HG02571 (cell line): ENCODE measurements at regions not wholly inside any gene's neighbourhood (a gene's known extent, or its start where the extent isn't known, plus 50 kb on each side); places are given as distances from the start of the nearest gene placed in this dataset.

ENCODE experiments used
- ATAC-seq: cut with Tn5 transposase; IDR thresholded peaks from one replicate; pipeline ENCODE4 v1.9.1; 2021; ENCODE audit warnings: mild to moderate bottlenecking, moderate library complexity; ENCODE audit not compliant: unreplicated experiment

DNA sequence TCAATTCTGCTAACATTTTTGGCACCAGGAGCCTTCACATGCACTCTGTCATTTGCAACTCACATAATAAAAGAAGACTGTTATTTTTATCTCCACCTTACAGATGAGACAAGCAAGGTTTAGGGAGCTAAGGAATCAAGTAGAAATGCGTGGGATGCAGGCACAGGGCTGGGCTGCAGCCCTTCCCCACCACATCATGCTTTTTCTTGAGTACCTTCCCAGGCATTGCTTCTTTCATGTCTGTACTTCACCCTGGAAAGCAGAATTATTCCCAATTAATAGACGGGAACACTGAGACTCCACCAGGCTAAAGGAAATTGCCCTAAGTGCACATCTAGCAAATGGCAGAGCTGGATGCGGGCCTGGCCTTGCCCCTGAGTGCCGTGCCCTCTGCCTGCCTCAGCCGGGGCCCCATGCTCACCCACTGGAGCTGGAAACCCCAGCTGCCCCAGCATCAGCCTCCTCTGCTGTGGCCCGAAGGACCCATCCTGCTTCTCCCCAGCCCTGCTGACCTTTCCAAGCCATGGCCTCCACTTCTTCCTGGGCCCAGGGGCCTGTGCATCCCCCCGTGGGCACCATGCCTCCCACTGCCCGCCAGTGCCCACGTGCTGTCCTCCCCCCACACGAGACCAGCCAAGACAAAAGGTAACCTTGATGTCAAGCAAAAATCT lies 257.5 kb downstream of the TOMM20 start:
- no peak for ATAC-seq

DNA sequence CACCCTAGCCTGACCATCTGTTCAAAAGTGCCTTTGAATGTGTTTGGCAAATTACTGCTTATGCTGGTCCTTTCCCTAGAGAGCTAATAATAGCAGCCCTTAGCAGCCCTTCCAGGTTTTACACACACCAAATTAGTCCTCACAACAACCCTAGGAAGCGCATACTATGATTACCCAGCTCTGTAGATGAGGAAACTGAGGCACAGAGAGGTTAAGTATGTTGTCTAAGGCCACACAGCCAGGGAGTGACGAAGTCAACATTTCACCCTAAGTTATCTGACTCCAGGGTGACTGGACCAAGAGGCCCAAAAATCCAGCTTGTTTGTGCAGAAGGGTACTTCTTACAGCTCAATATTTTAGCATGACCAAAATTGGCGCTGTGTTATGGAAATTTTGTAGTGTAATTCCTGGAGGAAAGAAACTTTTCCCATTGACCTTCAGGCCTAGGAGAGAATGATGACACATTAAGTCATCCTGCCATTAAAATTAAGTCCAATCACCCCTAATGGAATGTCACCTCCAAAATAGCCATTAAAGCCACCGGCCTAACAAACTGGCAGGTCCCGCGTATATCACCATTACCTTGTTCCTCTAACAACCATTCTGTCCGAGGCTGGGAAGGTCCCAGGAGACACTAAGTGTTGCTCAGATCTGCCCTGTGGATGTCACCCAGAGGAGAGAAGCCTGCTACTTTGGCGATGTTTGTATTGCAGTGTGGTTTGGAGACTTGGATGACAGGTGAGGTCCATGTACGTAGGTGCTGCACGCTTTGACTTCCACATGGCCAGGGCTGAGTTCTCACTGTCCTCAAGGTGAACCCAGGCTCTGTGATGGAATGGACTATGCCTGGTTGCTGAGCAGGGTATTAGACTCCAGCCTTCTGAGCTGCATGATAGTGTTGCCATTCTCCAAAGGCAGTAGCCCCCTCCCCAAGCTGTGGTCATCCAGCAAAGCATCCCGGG lies 258.3 kb downstream of the TOMM20 start:
- no peak for ATAC-seq

DNA sequence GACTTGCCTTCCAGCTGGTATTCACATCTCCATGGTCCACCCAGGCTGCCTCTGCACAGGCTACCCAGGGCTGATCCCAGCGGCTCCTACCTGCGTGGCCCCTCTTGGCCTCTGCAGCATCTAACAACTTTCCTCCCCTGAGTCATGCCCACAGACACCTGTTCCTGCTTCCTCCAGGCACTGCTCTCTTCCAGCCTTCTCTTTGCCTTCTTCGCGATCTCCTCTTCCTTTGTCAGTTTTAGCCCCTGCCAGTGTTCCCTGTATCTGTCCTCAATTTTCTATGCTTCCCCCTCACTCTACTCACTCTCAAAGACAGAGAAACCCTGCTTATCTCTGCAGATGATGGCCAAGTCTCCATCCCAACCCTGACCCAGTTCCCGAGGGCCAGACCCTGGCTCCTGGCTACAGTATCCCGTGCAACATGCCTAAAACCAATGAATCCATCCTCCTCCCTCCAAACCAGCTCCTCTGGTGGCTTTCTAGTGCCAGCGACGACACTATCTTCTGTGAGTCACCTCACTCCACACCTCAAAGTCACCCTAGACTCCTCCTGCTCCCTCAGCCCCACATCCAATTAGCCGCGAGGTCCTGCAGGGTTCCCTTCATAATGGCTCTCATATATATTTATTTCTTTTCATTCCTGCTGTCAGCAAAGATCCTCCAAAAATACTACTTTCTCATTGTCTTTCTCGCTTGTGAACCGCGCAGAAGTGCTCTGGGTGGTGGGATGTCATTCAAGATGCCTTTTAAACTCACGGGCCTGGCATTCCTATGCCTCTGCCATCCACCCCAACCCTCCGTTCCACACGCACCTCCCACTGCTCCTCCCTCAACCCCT lies 259.2 kb downstream of the TOMM20 start:
- ATAC-seq: no peak

DNA sequence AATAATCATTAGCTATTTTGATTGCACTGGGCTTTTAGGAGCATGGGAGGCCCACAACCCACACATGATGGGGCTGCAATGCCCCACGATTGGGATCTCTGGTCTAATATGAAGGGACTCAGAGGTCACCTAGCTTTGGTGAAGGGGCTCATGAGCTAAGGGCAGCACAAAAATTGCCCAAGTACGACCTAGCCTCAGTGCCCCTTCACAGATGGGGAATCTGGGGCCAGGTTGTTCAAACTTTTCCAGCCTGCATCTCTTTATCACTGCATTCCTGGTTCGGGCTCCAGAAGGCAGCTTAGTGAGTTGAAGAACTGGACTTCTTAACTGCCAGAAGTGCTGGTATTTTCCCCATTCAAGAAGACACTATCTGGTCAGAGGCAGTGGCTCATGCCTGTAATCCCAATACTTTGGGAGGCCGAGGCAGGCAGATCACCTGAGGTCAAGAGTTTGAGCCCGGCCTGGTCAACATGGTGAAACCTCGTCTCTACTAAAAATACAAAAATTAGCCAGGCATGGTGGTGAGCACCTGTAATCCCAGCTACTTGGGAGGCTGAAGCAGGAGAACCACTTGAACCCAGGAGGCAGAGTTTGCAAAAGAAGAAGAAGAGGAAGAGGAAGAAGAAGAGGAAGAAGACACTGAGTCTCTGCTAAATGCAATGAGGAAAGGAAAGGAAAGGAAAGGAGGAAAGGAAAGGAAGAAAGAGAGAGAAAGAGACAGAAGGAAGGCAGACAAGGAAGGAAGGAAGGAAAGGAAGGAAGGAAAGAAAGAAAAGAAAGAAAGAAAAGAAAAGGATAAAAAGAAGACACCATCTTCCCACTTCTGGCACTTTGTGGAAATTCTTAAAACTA lies 258.5 kb upstream of the IRF2BP2 start:
- ATAC-seq: no peak

DNA sequence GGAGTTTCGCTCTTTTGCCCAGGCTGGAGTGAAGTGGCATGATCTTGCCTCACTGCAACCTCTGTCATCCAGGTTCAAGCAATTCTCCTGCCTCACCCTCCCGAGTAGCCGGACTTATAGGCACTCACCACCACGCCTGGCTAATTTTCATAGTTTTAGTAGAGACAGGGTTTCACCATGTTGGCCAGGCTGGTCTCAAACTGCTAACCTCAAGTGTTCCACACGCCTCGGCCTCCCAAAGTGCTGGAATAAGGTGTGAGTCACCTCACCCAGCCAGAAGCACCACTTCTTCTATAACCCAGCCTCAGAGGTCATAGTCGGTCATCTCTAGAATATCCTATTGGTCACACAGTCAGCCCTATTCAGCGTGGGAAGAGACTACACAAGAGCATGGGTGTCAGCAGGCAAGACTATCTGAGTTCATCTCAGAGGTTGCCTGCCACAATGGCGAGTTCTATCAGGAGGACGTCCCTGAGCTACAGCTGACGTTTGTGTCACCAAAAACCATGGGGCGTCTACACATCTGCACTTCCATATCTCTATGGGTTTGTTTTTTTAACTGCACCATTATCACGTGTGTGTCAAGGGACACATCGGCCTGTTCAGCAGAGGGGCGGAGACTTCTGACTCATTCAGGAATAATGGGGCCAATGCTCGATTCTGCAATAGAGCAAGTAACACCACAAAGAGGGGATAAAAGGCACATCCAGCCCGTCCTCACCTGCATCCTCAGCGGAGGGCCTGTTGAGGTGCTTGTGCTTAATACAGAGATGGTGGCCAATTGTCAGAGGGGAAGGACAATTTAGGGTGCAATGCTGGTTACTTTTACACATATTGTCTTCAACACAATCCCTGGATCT lies 256.3 kb upstream of the IRF2BP2 start:
- no peak for ATAC-seq

DNA sequence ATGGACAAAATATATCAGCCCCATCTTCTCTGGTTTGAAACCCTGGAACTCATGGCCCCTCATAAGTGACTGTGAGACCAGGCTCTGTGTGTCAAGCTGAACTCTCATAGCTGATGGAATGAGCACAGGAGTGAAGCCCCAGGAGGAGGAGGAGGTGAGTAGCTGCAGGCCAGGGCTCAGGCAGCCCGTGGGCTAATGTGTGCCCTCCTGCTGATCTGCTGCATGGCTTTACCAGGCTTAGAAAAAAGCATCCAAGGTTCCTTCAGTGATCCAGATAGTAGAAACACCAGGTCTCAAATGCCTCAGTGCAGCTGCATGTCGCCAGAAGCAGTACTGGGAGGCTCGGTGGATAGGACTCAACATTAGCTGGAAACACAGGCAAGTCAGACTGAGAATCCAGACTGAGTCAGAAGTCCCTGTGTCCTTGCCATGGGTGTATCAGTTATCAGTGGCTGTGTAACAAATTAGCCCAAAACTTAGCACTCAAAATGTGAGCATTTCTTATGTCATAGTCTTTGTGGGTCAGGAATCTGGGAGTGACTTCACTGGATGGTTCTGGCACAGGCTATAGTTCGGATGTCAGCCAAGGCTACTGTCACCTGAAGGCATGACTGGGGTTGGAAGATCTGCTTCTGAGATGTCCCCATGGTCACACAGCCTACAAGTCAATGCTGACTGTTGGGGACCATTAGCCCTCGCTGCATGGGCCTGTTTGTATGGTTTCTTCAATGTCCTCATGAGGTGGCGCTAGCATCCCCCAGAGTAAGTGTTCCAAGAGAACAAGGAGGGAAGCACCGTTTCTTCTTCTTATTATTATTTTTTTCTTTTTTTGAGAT lies 255.4 kb upstream of the IRF2BP2 start:
- ATAC-seq: no peak

DNA sequence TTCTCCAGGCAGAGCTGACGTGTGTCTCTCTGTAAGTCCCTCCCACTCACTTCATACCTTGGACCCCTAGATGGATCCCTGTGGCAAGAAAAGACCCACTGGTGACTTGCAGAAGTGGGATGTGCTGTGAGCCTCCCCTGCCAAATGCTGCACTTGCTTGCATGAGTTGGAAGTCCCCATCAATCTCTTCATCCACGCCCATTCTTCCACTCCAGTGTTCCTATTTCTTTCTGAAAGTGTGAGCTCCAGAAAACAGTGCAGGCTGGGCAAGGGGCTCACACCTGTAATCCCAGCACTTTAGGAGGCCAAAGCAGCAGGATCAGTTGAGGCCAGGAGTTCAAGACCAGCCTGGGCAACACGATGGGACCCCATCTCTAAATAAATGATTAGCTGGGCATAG lies 254.1 kb upstream of the IRF2BP2 start:
- ATAC-seq: no peak

DNA sequence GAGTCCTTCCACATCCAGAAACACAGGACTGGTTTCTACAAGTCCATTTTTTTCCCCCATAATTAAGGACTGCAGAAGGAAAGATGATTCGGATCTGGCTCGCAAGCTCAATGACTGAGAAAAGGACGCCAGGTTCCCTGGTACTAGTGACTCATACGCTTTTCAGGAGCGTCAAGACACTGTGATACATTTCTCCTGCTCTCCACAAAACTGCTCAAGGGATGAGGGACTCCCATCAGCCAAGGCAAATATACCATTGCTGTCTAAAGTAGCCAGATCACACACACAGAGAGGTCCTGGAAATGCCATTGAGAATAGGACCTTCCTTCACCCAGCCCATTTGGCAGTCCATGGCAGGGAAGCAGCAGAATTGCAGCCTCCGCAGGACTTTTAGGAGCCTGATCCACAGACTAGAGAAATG lies 253.6 kb upstream of the IRF2BP2 start:
- no peak for ATAC-seq

DNA sequence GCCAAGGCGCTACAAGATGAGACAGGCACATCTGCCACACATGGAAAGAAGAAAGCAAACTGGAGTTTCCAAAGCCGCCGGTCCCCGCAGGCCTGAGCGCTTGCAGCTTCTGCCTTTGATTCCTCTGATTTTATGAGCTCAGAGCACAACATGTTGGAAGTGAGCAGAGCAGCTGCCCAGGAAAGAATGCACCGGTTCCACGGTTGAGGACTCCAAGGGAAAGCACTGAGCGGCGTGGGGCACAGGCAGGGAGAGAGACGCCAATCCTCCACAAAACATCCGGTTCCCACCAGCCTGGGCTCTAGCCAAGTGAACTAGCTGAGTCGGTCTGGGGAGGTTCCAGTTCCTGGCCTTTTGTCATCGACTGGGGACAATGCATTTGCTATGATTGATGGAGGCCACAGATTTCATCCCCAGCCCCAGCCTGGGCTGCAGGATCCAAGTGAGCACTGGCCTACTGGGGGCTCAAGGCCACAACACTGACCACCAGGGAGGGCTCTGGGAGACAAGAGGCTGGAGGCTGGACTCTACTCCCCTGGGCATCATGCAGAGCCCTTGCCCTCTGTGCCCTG lies 253.1 kb upstream of the IRF2BP2 start:
- no peak for ATAC-seq

DNA sequence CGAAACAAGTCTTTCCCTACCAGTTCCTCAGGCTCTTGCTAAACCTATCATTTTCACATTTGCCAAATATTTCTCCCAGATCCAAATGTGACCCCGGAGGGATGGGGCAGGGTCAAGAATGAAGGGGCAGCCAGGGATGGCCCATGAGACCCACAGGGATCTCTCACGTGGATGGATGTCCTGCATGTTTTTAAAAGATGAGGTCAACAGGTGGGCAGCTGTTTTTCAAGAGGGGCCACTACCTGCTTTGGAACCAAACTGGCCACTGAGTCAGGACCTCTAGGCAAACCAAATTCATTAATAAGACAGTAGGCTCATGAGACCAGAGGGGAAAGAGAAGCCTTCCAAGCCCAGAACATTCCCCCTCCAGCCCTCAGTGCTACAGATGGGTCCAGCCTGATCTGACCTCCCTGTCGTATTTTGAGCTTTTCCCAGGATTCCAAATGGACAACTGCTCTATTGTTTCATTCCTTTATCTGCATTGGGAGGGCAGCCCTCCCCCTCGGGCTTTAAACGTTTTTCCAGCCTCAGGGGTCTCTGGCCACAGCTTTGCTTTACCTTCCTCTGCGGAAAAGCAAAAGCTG lies 252.5 kb upstream of the IRF2BP2 start:
- no peak for ATAC-seq

DNA sequence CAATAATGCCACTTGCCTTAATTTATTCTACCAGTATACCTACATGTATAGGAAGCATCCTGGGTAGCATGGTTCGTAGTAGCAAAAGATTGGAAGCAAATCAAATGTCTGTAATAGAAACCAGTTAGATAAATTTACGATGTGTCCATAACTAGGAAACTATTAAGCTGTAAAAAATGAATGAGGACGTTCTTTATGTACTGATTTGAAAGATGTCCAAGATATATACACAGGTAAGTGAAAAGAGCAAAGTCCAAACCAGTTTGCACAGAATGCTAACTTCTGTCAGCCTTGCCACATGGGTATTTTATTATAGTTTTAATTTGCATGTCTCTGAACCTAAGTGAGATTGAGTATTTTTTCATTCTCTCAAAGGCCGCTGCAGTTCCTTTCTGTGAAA lies 251.8 kb upstream of the IRF2BP2 start:
- ATAC-seq: no peak

DNA sequence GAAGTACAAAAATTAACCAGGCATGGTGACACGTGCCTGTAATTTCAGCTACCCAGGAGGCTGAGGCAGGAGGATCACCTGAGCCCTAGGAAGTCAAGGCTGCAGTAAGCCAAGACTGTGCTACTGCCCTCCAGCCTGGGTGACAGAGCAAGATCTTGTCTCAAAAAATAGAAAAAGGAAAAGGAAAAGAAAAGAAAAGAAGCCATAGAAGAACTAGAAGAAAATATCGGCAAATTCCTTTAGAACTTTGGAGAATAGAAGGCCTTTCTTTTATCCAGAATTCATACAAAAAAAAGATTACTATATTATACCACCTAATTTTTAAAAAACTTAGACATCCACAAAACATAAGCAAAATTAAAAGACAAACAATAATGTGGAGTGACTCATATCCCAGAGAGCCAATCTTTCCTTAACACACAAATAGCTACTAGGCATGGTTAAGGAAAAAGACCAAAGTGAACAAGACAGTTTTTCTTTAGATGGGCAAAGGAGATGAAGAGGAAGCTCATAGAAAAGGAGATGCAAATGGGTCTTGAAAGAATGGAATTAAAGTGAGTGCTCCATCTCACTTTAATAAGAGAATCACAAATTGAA lies 251.1 kb upstream of the IRF2BP2 start:
- ATAC-seq: no peak

DNA sequence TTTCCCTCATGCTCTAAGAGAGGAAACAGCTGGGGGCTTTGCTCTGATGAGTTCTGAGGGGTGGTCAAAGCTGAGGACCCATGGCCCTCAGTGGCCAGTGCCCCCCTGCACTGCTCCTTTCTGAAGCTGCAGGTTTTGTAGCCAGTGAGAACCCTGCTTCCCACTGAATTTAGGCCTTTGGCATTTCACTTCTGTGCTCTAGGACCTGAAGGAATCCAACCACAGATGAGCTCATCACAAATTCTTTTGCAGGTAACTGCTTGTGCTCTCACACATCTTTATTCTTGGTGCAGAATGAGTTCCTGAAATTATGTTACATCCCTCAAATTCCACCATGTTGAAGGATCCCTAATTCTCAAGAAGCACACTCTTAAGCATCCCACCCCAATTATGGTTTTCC lies 248.7 kb upstream of the IRF2BP2 start:
- ATAC-seq: no peak

DNA sequence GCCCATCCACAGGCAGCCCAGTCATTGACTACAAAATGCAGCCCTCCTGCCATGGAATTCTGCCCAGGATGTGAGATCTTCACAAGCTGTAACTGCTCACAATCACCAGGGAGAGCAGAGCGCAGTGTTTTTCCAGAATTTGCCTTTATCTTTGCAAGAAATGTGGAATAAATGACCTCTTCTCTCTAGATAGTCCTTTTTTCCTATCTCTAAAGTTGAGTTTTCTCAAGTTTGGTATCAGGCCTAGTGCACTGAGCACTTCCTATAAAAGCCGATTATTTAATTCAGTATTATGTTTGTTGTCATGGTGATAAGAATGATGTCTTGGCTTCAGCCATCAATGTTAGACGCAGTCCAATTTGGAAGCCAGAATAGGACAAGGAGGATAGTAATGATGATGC lies 246.9 kb upstream of the IRF2BP2 start:
- no peak for ATAC-seq

DNA sequence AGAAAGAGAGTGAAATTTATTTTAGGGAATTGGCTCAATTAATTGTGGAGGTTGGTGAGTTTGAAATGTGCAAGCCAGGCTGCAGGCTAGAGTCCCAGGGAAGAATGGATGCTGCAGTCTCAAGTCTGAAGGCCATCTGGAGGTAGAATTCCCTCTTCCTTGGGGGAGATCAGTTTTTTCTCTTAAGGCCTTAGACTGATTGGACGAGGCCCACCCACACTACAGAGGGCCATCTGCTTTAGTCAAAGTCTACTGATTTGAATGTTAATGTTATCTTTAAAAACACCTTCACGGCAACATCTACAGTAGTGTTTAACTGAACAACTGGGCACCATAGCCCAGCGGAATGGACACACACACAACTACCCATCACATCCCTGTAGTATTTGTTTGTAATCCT lies 245.9 kb upstream of the IRF2BP2 start:
- ATAC-seq: no peak

DNA sequence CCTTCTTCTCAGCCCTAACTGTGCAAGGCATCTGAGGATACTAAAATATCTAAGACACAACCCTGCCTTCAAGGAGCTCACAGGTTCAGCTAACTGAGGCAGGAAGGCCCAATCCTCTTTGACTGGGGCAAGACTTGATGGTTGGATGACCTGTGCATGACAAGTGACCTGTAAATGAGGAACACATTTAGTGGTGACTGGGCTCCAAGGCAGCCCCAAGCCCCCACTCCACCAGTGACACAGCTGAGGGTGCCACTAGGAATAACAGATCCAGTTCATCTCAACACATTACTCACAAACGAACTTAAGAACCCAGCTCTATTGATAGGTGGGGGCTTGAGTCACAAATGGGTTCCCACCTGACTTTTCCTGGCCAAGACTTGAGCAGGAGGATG lies 244.7 kb upstream of the IRF2BP2 start:
- ATAC-seq: no peak

DNA sequence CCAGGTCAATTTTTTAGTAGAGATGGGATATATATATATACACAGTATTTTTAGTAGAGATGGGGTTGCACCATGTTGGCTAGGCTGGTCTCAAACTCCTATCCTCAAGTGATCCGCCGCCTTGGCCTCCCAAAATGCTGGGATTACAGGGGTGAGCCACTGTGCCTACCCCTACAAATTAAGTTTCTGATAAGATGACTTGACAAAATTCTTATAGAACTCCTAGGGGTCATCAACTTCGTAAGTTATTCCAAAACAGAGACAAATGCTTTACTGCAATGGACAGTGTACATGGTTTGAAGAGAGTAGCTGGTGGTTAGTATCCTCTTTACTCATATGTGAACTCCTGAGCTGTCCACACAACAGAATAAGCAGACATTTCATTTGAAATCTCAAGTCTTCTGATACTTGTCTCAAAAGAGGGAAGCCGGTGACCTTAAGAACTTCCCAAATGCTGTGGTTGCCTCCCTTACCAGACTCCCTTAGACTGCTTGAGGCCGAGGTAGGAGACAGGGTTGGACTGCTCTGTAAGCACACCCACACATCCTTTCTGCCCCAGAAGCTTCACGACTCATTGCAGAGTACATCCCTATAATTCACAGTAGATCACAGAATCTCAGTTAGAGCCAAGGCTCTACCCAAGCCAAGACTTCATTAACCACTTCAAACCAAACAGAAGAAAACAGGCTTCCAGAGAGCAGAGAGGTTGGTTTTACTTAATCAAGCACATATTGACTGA lies 244.1 kb upstream of the IRF2BP2 start:
- no peak for ATAC-seq
